BE2C (cell line): ENCODE measurements at regions not wholly inside any gene's neighbourhood (a gene's known extent, or its start where the extent isn't known, plus 50 kb on each side); places are given as distances from the start of the nearest gene placed in this dataset.

ENCODE experiments used
- DNase-seq: peaks from one replicate; pipeline ENCODE4 v3.0.0-alpha.2; 2020
- H3K27me3 ChIP-seq: fragments of 250-450 bp; sonication (Bioruptor Pico); 2 replicates; pipeline ENCODE4 v1.5.1; 2020; ENCODE audit warnings: mild to moderate bottlenecking
- H3K36me3 ChIP-seq: fragments of 250-450 bp; sonication (Bioruptor Pico); 2 replicates; pipeline ENCODE4 v1.5.1; 2020; ENCODE audit warnings: mild to moderate bottlenecking
- H3K4me1 ChIP-seq: fragments of 250-450 bp; sonication (Bioruptor Pico); 2 replicates; pipeline ENCODE4 v1.5.1; 2020
- H3K4me3 ChIP-seq: 2 replicates; pipeline ENCODE4 v1.5.1; 2011; ENCODE audit warnings: low read depth, low read length
- H3K9me3 ChIP-seq: fragments of 250-450 bp; sonication (Bioruptor Pico); 2 replicates; pipeline ENCODE4 v1.5.1; 2020
- TF ChIP-seq, protein P1 (sequence below): IDR thresholded peaks from 2 replicates; pipeline ENCODE4 v1.5.1; 2012; ENCODE audit warnings: mild to moderate bottlenecking, low read depth, low read length

DNA sequence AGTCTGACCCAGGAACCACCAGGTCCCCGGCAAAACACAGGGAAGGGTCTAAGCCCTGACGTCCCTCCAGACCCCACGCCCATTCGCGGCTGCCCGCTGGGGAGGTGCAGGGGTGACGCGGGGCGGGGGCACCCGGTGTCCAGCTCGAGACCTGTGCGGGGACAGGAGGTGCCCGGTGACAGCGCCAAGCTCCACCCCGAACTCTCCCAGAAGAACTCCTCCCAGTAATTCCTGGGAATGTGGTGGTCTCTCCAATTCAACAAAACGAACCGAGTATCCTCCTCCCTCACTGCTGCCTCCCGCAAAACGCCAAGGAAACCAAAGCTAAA, 164.1 kb upstream of the PDE10A start:
- no peak for DNase-seq
- H3K27me3 ChIP-seq = no peaks in the 10 kb centered on the region
- TF ChIP-seq, protein P1, sequence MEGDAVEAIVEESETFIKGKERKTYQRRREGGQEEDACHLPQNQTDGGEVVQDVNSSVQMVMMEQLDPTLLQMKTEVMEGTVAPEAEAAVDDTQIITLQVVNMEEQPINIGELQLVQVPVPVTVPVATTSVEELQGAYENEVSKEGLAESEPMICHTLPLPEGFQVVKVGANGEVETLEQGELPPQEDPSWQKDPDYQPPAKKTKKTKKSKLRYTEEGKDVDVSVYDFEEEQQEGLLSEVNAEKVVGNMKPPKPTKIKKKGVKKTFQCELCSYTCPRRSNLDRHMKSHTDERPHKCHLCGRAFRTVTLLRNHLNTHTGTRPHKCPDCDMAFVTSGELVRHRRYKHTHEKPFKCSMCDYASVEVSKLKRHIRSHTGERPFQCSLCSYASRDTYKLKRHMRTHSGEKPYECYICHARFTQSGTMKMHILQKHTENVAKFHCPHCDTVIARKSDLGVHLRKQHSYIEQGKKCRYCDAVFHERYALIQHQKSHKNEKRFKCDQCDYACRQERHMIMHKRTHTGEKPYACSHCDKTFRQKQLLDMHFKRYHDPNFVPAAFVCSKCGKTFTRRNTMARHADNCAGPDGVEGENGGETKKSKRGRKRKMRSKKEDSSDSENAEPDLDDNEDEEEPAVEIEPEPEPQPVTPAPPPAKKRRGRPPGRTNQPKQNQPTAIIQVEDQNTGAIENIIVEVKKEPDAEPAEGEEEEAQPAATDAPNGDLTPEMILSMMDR = no peak
- H3K9me3 ChIP-seq = no peaks in the 10 kb centered on the region
- no peaks in the 10 kb centered on the region for H3K4me1 ChIP-seq
- H3K4me3 ChIP-seq = no peak overlapping the region
- no peaks in the 10 kb centered on the region for H3K36me3 ChIP-seq

GRCh38 chr6:165826487-165827189, 163.6 kb upstream of the PDE10A start:
- H3K27me3 ChIP-seq = no peaks in the 10 kb centered on the region
- no peak overlapping the region for H3K4me3 ChIP-seq
- DNase-seq = no peak
- TF ChIP-seq, protein P1 = no peak
- H3K36me3 ChIP-seq = no peaks in the 10 kb centered on the region
- no peaks in the 10 kb centered on the region for H3K9me3 ChIP-seq
- H3K4me1 ChIP-seq = no peaks in the 10 kb centered on the region

DNA sequence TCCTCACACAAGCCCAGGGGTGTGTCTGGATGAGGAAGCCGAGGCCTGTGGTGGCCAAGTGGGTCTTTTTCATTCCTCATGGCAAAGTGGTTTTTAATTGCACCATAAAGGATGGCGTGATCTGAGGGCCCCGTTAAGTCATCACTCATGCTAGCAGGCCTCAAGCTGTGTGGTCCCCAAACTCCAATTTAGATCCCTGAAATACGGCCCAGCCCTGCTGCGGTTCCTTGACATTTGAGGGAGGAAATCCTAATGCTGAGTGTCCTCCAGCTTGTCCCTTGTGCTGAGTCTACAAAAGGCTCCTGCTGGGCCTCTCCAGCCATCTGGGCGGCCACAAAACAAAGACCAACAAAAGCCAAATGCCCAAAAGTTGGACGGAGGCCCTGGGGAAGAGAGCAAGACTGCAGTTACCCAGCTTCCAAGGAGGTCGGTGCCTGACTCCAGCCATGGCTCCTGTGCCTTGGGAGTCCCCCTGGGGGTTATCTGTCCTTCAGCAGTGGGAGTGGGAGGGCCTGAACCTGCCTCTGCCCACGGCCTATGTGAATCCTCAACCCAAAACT, 162.3 kb upstream of the PDE10A start:
- H3K9me3 ChIP-seq = no peaks in the 10 kb centered on the region
- H3K4me1 ChIP-seq = no peaks in the 10 kb centered on the region
- TF ChIP-seq, protein P1 = no peak
- H3K27me3 ChIP-seq = no peaks in the 10 kb centered on the region
- H3K4me3 ChIP-seq = no peak overlapping the region
- no peaks in the 10 kb centered on the region for H3K36me3 ChIP-seq
- DNase-seq = no peak

DNA sequence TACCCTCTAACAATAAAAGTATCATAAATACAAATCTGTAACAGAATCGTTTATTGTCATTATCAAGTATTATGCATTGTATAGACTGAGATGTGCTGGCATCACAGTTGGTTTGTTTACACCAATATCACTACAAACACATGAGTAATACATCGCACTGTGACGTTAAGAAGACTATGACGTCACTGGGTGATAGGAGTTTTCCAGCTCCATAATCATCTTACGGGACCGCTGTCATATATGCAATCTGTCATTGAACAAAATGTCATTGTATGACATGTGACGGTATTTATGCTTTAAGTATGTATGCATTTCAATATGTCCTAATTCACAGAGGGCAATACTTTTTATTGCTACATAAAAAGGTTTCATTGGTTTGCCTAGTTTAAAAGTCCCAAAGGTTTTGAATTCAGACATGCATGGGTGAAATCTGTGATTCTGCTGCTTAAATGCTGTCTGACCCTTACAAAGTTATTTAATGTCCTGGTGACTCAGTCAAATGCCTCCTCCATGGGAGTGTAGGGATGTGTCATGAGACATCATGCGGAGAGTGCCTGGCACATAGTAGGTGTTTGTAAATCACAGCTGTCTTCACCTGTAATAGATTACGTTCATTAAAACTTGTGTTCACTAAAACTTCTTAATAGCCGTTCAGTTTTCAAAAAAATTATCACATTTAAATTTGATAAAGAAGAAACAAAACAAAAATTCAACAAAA, 160.7 kb upstream of the PDE10A start:
- no peaks in the 10 kb centered on the region for H3K4me1 ChIP-seq
- H3K27me3 ChIP-seq = no peaks in the 10 kb centered on the region
- no peak overlapping the region for H3K4me3 ChIP-seq
- H3K36me3 ChIP-seq = no peaks in the 10 kb centered on the region
- DNase-seq = no peak
- TF ChIP-seq, protein P1 = no peak
- no peaks in the 10 kb centered on the region for H3K9me3 ChIP-seq

DNA sequence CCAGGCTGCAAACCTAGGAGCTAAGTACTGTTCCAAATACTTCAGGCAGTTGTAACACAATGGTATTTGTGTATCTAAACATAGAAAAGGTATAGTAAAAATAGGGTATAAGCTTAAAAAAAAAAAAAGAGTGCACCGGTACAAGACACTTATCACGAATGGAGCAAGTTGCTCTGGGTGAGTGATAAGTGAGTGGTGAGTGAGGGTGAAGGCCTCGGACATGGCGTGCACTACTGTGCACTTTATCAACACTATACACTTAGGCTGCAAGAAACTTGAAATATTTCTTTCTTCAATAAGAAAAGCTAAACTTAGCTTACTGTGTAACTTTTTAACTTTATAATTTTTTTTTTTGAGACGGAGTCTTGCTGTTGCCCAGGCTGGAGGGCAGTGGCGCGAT, 159.5 kb upstream of the PDE10A start:
- no peaks in the 10 kb centered on the region for H3K9me3 ChIP-seq
- no peaks in the 10 kb centered on the region for H3K27me3 ChIP-seq
- TF ChIP-seq, protein P1 = no peak
- no peaks in the 10 kb centered on the region for H3K4me1 ChIP-seq
- no peaks in the 10 kb centered on the region for H3K36me3 ChIP-seq
- H3K4me3 ChIP-seq = no peak overlapping the region
- DNase-seq = no peak

DNA sequence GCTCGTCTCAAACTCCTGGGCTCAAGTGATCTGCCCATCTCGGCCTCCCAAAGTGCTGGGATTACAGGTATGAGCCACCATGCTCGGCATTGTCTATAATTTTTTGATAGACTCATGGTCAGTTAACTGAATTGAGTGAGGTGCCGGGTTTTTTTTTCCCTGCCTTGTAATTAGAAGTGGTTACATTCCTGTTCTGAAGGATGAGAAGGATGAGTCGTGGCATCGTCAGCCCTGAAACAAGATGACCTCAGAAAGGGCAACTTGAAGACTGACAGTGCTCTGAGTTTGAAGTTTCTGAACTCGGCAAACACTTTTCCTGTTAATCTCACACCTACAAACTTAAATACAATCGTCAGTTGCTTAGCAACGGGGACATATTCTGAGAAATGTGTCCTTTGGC, 158.7 kb upstream of the PDE10A start:
- no peak for DNase-seq
- TF ChIP-seq, protein P1 = no peak

More for the DNA sequence above, 158.7 kb upstream of the PDE10A start:
- Histone ChIP-seq H3K36me3 (no peaks in the 10 kb centered on the region), H3K27me3 (no peaks in the 10 kb centered on the region), H3K9me3 (no peaks in the 10 kb centered on the region), H3K4me3 (no peak overlapping the region), H3K4me1 (no peaks in the 10 kb centered on the region)
